GM12874 (cell line): ENCODE measurements at regions not wholly inside any gene's neighbourhood (a gene's known extent, or its start where the extent isn't known, plus 50 kb on each side); places are given as distances from the start of the nearest gene placed in this dataset.

Source experiments
- TF ChIP-seq, protein P1 (sequence below): IDR thresholded peaks from 2 replicates; pipeline ENCODE4 v1.5.1; 2011; ENCODE audit warnings: low read depth, mild to moderate bottlenecking, control low read depth, low read length, moderate library complexity; ENCODE audit not compliant: insufficient read depth

DNA sequence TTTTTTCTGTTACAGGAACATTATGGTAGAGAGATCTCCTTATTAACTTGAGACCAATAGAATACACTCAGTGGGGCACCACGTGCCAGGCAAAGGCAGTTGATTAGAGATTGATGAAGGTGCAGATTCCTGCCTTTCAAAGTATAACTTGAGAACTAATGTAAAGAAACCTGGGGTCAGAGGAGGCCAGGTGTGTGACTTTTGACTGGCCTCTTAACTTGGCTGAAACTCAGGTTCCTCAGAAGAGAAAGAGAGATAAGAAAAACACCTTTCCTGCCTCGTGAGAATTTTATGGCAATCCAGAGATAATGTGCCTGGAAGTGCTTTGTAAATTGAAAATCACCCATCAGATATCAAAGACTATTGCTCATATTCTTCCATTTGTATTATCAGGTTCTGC is 110.7 kb upstream of the GZMB start:
- TF ChIP-seq, protein P1, sequence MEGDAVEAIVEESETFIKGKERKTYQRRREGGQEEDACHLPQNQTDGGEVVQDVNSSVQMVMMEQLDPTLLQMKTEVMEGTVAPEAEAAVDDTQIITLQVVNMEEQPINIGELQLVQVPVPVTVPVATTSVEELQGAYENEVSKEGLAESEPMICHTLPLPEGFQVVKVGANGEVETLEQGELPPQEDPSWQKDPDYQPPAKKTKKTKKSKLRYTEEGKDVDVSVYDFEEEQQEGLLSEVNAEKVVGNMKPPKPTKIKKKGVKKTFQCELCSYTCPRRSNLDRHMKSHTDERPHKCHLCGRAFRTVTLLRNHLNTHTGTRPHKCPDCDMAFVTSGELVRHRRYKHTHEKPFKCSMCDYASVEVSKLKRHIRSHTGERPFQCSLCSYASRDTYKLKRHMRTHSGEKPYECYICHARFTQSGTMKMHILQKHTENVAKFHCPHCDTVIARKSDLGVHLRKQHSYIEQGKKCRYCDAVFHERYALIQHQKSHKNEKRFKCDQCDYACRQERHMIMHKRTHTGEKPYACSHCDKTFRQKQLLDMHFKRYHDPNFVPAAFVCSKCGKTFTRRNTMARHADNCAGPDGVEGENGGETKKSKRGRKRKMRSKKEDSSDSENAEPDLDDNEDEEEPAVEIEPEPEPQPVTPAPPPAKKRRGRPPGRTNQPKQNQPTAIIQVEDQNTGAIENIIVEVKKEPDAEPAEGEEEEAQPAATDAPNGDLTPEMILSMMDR = no peak

- TF ChIP-seq, protein P1 = no peak
Measured at GRCh38 chr14:24741871-24742270, 107.9 kb upstream of the GZMB start.

GRCh38 chr14:24735984-24736630 is 102.1 kb upstream of the GZMB start:
- TF ChIP-seq, protein P1 = no peak

- TF ChIP-seq, protein P1 = peak; percentile 52; the same call in 1 of the 2 replicates
Measured at GRCh38 chr14:24734917-24735500, 101.0 kb upstream of the GZMB start.

DNA sequence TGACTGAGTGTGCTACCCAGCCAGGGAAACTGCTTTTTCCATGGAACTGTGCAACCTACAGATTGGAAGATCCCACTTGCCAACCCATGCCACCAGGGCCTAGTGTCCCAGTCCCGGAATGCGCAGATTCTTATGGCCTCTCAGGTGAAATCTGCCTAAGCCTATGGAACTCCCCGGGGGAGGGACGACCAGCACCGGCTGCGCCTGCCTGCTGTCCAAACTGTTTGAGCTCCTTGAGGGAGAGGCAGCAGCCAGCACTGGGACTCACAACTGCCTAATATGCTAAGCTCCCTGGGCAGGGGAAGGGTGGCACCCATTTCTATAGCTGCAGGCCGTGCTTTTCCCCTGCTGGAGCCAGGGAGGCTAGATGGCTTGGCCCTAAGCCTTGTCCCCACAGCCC is 92.5 kb upstream of the GZMB start:
- TF ChIP-seq, protein P1 = no peak

- TF ChIP-seq, protein P1 = no peak
Measured at GRCh38 chr14:24725311-24725710, 91.3 kb upstream of the GZMB start.

DNA sequence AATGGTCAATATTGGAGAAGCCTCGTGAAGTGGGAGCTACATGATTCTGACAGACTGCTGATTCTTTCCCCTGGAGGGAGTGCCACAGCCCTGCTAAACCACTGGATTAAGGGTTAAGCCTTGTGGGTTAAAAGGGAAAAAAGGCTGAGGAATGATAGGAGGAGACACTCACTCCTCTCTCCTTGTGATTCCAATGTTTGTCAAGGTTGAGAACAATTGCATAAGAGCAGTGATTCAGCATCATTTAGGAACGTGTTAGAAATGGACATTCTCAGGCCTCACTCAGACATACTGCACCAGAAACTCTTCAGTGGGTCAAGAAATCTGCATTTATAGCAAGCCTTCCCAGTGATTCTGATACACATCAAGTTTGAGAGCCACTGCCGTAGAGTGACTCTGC is 87.8 kb upstream of the GZMB start:
- TF ChIP-seq, protein P1 = no peak
